Activated CD4-positive, alpha-beta T cell treated with anti-CD3 and anti-CD28 coated beads, Interleukin-2, amount 50 U/mL, for 48 hours (primary cell): ENCODE measurements at regions not wholly inside any gene's neighbourhood (a gene's known extent, or its start where the extent isn't known, plus 50 kb on each side); places are given as distances from the start of the nearest gene placed in this dataset.
"Not testable (repeated sequence)": the region's sequence is repeated elsewhere in the genome, so short reads cannot be mapped to it uniquely, and the experiment has no call there.

Experiments
- DNase-seq, 2 experiments: peaks; one replicate each; pipeline ENCODE4 v3.0.0-alpha.2; 2020

GRCh38 chr4:134830741-134831140 lies 629.2 kb upstream of the PABPC4L start:
- DNase-seq: not testable (repeated sequence)

GRCh38 chr4:134812611-134813010 lies 611.0 kb upstream of the PABPC4L start:
- DNase-seq: no peak

- DNase-seq: no peak
Observed at GRCh38 chr4:134807231-134807745, 605.7 kb upstream of the PABPC4L start.

GRCh38 chr4:134798573-134798972 lies 597.0 kb upstream of the PABPC4L start:
- no peak for DNase-seq

GRCh38 chr4:134787315-134787714 lies 585.7 kb upstream of the PABPC4L start:
- no peak for DNase-seq

GRCh38 chr4:134780244-134780643 lies 578.7 kb upstream of the PABPC4L start:
- DNase-seq: no peak

- DNase-seq: no peak
Observed at GRCh38 chr4:134777606-134778005, 576.0 kb upstream of the PABPC4L start.

GRCh38 chr4:134773497-134774000 lies 572.0 kb upstream of the PABPC4L start:
- DNase-seq: no peak

GRCh38 chr4:134762053-134762452 lies 560.5 kb upstream of the PABPC4L start:
- no peak for DNase-seq

- no peak for DNase-seq
Observed at GRCh38 chr4:134756421-134756820, 554.8 kb upstream of the PABPC4L start.

- no peak for DNase-seq
Observed at GRCh38 chr4:134754301-134755019, 552.9 kb upstream of the PABPC4L start.

- DNase-seq: no peak
Observed at GRCh38 chr4:134753390-134753789, 551.8 kb upstream of the PABPC4L start.

GRCh38 chr4:134747108-134747805 lies 545.7 kb upstream of the PABPC4L start:
- no peak for DNase-seq

GRCh38 chr4:134740290-134740689 lies 538.7 kb upstream of the PABPC4L start:
- no peak for DNase-seq

GRCh38 chr4:134735901-134736300 lies 534.3 kb upstream of the PABPC4L start:
- DNase-seq: no peak

GRCh38 chr4:134727696-134728095 lies 526.1 kb upstream of the PABPC4L start:
- no peak for DNase-seq

GRCh38 chr4:134722306-134722705 lies 520.7 kb upstream of the PABPC4L start:
- DNase-seq: no peak

- DNase-seq: no peak
Observed at GRCh38 chr4:134720030-134720429, 518.4 kb upstream of the PABPC4L start.

- DNase-seq: no peak
Observed at GRCh38 chr4:134708616-134709015, 507.0 kb upstream of the PABPC4L start.

- DNase-seq: no peak
Observed at GRCh38 chr4:134708026-134708425, 506.4 kb upstream of the PABPC4L start.

- DNase-seq: no peak
Observed at GRCh38 chr4:134702374-134702773, 500.8 kb upstream of the PABPC4L start.

GRCh38 chr4:134700251-134700650 lies 498.7 kb upstream of the PABPC4L start:
- DNase-seq: no peak

- not testable (repeated sequence) for DNase-seq
Observed at GRCh38 chr4:134698831-134699230, 497.2 kb upstream of the PABPC4L start.

GRCh38 chr4:134695433-134695832 lies 493.8 kb upstream of the PABPC4L start:
- DNase-seq: no peak
